D341Med (cell line): ENCODE measurements at regions not wholly inside any gene's neighbourhood (a gene's known extent, or its start where the extent isn't known, plus 50 kb on each side); places are given as distances from the start of the nearest gene placed in this dataset.

Experiments used
- DNase-seq: peaks from one replicate; pipeline ENCODE4 v3.0.0; 2012; ENCODE audit warnings: low spot score

DNA sequence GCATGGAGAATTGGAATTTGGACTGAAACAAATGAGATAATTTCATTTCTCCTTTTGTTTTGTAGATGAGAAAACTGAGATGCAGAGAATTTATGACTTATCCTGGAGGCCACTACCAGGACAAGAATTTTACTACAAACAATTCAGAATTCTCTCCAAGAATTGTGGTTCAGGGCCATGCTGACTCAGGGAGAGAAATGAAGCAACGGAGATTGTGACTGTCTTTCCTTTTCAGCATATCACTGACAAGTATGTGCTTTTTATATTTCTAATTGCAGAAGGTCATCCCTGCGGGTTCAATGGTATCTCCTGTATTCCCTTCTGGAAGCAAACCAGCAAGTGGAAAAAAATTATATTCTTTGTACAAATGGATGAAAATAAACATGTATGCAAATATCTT lies 170.8 kb upstream of the MITF start:
- DNase-seq, result no peak

- no peak for DNase-seq
Observed at GRCh38 chr3:69567710-69568052, 171.6 kb upstream of the MITF start.

GRCh38 chr3:69567023-69567709 lies 172.1 kb upstream of the MITF start:
- DNase-seq, result no peak

- no peak for DNase-seq
Observed at GRCh38 chr3:69566275-69566674, 173.0 kb upstream of the MITF start.

GRCh38 chr3:69565316-69565715 lies 173.9 kb upstream of the MITF start:
- DNase-seq, result no peak

GRCh38 chr3:69563981-69564380 lies 175.3 kb upstream of the MITF start:
- no peak for DNase-seq

DNA sequence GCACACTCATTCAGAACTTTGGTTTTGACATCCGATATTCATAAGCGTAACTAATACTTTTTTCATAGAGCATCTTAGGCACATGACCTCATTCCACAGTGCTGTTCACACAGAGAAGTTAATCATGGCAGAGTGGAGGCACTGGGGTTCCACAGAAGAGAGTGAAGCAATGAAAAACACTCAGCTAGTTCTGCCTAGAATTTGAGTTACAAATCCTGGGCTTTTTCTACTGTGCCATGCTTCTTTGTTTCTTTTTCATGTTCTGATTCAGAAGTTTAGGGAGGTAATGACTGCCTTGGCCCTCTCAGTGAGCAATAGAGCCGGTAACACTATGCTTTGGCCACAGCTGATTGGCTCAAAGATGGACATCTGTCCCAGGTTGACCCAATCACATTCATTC lies 176.1 kb upstream of the MITF start:
- no peak for DNase-seq

GRCh38 chr3:69562020-69562419 lies 176.1 kb upstream of the FRMD4B start:
- DNase-seq, result no peak

GRCh38 chr3:69560818-69561217 lies 174.9 kb upstream of the FRMD4B start:
- no peak for DNase-seq

DNA sequence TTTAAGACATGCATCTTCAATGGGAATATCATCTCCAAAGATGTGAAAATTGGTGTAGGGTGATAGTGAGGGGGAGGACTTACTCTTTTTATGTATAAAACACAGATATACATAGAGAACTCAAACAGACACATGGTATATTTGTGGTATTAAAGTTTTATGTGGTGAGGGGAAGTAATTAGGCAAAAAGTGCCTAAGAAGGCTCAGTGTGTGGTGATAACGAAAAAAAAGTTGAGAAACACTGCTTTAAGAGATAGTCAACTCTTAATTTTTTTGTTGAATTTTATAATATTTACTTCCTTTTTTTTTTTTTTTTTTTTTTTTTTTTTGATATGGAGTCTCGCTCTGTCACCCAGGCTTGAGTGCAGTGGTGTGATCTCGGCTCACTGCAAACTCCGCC lies 174.2 kb upstream of the FRMD4B start:
- DNase-seq, result no peak

- DNase-seq, result no peak
Observed at GRCh38 chr3:69558912-69559311, 173.0 kb upstream of the FRMD4B start.

GRCh38 chr3:69554576-69554975 lies 168.7 kb upstream of the FRMD4B start:
- no peak for DNase-seq

DNA sequence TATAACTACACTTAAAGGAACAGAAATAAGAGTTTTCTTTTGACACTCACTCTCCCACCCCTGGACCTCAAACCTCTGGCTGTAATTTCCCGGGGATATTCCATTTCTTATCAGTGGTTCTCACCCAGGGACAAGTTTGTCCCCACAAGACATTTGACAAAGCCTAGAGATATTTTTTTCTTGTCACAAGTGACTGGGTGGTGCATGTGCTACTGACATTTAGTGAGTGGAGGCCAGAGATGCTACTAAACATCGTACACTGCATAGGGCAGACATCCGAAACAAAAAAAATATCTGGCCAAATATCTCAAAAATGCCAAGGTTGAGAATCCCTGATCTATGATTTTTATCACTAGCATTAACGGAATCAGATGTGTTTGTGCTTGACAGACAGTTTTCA lies 168.0 kb upstream of the FRMD4B start:
- DNase-seq, result no peak

GRCh38 chr3:69547461-69547880 lies 161.6 kb upstream of the FRMD4B start:
- no peak for DNase-seq

GRCh38 chr3:69542805-69543429 lies 157.0 kb upstream of the FRMD4B start:
- DNase-seq, result no peak

DNA sequence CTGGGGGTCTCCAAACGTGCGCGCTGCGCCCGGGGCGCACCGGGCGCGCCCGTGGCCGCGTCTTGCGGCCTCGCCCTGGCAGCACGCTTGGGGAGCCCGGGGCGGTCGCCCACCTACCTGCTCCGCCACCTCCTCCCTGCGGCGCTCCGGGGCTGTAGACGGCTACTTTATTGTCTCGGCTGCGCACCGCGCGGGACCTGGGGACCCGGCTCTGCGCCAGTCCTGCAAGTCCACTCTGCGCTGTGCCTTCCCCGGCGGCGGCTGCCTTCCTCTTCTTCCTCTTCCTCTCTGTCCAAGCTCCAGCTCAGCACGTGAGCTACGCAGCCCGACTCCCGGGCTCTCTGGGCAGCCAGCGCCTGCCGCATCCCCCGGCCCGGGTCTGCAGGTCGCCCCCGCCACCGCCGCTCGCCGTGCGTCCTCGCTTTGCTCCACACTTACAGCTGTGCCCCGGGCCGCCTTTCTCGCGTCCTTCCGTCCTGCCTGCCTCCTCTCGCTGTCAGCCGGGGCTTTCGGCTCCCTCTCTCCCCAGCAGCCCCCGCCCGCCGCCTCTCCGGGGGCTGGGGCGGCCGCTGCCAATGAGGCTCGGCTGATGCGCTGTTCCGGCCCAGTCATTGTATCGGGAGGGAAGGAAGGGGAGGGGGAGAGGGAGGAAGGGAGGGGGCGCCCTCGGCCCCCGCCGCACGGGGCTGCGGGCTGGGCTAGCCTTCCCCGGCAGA lies 156.4 kb upstream of the FRMD4B start:
- peak; percentile 90 for DNase-seq

DNA sequence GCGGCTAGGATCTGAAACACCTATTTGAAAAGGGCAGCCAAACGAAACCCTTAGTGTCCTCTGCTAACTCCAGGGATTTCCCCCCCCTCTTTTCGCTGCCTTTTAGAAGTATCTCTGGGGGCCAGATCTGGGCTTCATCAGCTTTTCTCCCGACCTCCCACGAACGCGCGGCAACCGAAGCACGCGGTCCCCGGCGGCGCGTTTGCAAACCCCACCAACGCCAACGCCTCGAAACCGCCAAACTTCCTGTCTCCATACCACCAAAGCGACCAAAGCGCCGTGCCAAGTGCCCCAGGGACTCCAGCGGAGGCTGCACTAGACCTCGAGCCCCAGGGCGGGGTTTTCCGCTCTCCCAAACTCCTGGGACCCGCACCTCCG lies 155.8 kb upstream of the FRMD4B start:
- no peak for DNase-seq

DNA sequence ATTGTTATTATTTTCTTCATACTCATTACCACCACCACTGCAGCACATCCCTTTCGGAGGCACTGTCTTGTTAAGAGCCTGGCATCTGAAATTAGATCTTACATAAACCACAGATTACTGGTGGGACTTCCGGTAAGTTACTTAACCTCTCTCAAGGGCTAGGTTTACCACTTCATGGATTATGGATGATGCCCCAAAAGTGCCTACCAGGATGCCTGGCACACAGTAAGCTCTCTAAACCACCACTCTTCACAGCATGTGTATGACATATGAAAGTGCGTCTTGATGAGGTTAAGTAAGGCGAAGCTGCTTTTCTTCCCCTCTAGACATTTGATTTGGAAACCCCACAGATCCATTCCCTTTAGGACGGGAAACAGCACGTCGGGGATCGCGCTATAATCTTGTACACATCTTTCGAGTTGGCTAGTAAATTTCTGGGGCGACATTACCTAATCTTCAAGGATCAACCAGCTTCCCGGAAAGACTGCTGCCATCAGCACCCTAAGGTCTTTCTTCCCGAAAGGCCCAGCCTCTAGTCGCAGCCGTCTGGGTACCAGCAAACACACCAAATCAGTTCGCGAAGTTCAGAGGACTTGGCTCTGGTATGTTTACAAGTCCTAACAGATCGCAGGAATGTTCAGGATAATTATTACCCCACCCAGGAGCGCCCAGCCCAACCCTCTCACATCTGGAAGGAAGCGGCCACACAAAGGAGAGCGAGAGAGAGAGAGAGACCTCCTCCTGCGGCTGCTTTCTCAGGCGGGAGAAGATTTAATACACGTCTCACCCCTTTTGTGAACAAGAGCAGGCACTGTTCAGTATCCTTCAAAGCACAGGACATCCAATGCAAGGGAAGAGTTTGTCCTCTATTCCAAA lies 155.1 kb upstream of the FRMD4B start:
- peak; percentile 53 for DNase-seq

DNA sequence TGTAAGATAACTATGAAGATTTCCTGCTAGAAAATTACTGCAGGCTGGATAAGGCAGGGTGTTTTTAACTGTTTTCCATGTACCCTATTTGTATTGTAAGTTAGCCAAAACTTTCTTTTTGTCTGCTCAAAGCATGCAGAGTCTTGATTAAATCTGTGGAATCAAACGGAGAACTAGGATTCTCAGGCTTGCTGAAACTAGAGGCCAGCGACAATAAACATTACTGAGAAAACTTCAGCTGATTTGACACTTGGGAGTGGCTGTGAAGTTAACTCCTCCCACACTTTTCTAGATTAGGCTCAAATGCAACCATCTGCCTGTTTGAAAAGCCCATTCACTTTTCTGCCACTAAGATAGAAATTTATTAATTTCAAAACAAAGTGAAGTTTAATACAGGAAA lies 153.2 kb upstream of the FRMD4B start:
- DNase-seq, result no peak

DNA sequence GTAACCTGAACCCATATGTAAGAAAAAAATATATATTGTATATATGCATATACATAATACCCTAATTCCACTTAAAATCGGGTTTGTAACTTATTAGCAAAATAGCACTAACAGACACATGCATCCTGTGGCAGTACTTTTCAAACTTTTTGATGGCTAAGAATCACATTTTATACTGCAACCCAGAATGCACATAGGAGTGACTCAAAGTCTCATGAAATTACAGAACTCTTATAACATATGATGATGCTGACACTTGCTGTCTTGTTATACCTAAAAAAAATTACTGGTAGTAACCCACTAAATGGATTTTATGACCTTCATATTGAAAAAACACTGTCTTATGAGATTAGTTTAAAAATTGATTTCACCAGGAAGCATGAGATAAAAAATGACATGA lies 152.4 kb upstream of the FRMD4B start:
- no peak for DNase-seq

- no peak for DNase-seq
Observed at GRCh38 chr3:69536306-69537020, 150.6 kb upstream of the FRMD4B start.

- no peak for DNase-seq
Observed at GRCh38 chr3:69535613-69536012, 149.7 kb upstream of the FRMD4B start.
